ENCODE measurements at regions not wholly inside any gene's neighbourhood (a gene's known extent, or its start where the extent isn't known, plus 50 kb on each side); places are given as distances from the start of the nearest gene placed in this dataset.

- no peaks in the 10 kb centered on the region for H3K27me3 ChIP-seq (ENCODE audit: insufficient read depth, low read length)
- no peak overlapping the region for H2AFZ ChIP-seq (ENCODE audit: low read depth, low read length)
- no peaks in the 10 kb centered on the region for H3K4me1 ChIP-seq (ENCODE audit: insufficient read depth, low read length)
- H3K36me3 ChIP-seq (ENCODE audit: insufficient read depth, low read length), result no peaks in the 10 kb centered on the region
- H3K9me3 ChIP-seq (ENCODE audit: low read length), result no peaks in the 10 kb centered on the region
- no peak overlapping the region for H3K4me3 ChIP-seq (ENCODE audit: low read length)
Measured at GRCh38 chr14:27506272-27506671, 908.4 kb upstream of the NOVA1 start.

GRCh38 chr14:27528328-27528727 is 930.5 kb upstream of the NOVA1 start:
- Histone ChIP-seq H3K4me1 (ENCODE audit: insufficient read depth, low read length) (no peaks in the 10 kb centered on the region), H3K36me3 (ENCODE audit: insufficient read depth, low read length) (no peaks in the 10 kb centered on the region), H2AFZ (ENCODE audit: low read depth, low read length) (no peak overlapping the region), H3K4me3 (ENCODE audit: low read length) (no peak overlapping the region), H3K27me3 (ENCODE audit: insufficient read depth, low read length) (no peaks in the 10 kb centered on the region), H3K9me3 (ENCODE audit: low read length) (no peaks in the 10 kb centered on the region)

GRCh38 chr14:27536748-27537147 is 938.9 kb upstream of the NOVA1 start:
- no peaks in the 10 kb centered on the region for H3K4me1 ChIP-seq (ENCODE audit: insufficient read depth, low read length)
- no peak overlapping the region for H3K4me3 ChIP-seq (ENCODE audit: low read length)
- H3K27me3 ChIP-seq (ENCODE audit: insufficient read depth, low read length), result no peaks in the 10 kb centered on the region

GRCh38 chr14:27546111-27546510 is 948.3 kb upstream of the NOVA1 start:
- H3K4me3 ChIP-seq (ENCODE audit: low read length), result no peak overlapping the region
- no peaks in the 10 kb centered on the region for H3K9me3 ChIP-seq (ENCODE audit: low read length)
- no peaks in the 10 kb centered on the region for H3K36me3 ChIP-seq (ENCODE audit: insufficient read depth, low read length)
- no peak overlapping the region for H2AFZ ChIP-seq (ENCODE audit: low read depth, low read length)
- H3K4me1 ChIP-seq (ENCODE audit: insufficient read depth, low read length), result no peaks in the 10 kb centered on the region
- H3K27me3 ChIP-seq (ENCODE audit: insufficient read depth, low read length), result no peaks in the 10 kb centered on the region

More at GRCh38 chr14:27536748-27537147, 938.9 kb upstream of the NOVA1 start:
- H2AFZ ChIP-seq (ENCODE audit: low read depth, low read length), result no peak overlapping the region
- H3K36me3 ChIP-seq (ENCODE audit: insufficient read depth, low read length), result no peaks in the 10 kb centered on the region
- peaks cover 3% of the 10 kb centered on the region for H3K9me3 ChIP-seq (ENCODE audit: low read length)

GRCh38 chr14:27553790-27554189 is 956.0 kb upstream of the NOVA1 start:
- no peaks in the 10 kb centered on the region for H3K36me3 ChIP-seq (ENCODE audit: insufficient read depth, low read length)
- no peaks in the 10 kb centered on the region for H3K4me1 ChIP-seq (ENCODE audit: insufficient read depth, low read length)
- no peak overlapping the region for H2AFZ ChIP-seq (ENCODE audit: low read depth, low read length)
- H3K9me3 ChIP-seq (ENCODE audit: low read length), result no peaks in the 10 kb centered on the region
- no peaks in the 10 kb centered on the region for H3K27me3 ChIP-seq (ENCODE audit: insufficient read depth, low read length)
- H3K4me3 ChIP-seq (ENCODE audit: low read length), result no peak overlapping the region

GRCh38 chr14:27557445-27557844 is 959.6 kb upstream of the NOVA1 start:
- no peaks in the 10 kb centered on the region for H3K36me3 ChIP-seq (ENCODE audit: insufficient read depth, low read length)
- no peaks in the 10 kb centered on the region for H3K9me3 ChIP-seq (ENCODE audit: low read length)
- no peaks in the 10 kb centered on the region for H3K4me1 ChIP-seq (ENCODE audit: insufficient read depth, low read length)
- no peak overlapping the region for H2AFZ ChIP-seq (ENCODE audit: low read depth, low read length)
- no peak overlapping the region for H3K4me3 ChIP-seq (ENCODE audit: low read length)
- no peaks in the 10 kb centered on the region for H3K27me3 ChIP-seq (ENCODE audit: insufficient read depth, low read length)

GRCh38 chr14:27559848-27560247 is 962.0 kb upstream of the NOVA1 start:
- H3K4me1 ChIP-seq (ENCODE audit: insufficient read depth, low read length), result no peaks in the 10 kb centered on the region
- no peak overlapping the region for H3K4me3 ChIP-seq (ENCODE audit: low read length)
- H3K36me3 ChIP-seq (ENCODE audit: insufficient read depth, low read length), result no peaks in the 10 kb centered on the region
- H2AFZ ChIP-seq (ENCODE audit: low read depth, low read length), result no peak overlapping the region
- H3K27me3 ChIP-seq (ENCODE audit: insufficient read depth, low read length), result no peaks in the 10 kb centered on the region
- no peaks in the 10 kb centered on the region for H3K9me3 ChIP-seq (ENCODE audit: low read length)

GRCh38 chr14:27566843-27567382 is 969.1 kb upstream of the NOVA1 start:
- Histone ChIP-seq H2AFZ (ENCODE audit: low read depth, low read length) (no peak overlapping the region), H3K36me3 (ENCODE audit: insufficient read depth, low read length) (no peaks in the 10 kb centered on the region)

GRCh38 chr14:27573018-27573417 is 975.2 kb upstream of the NOVA1 start:
- no peaks in the 10 kb centered on the region for H3K9me3 ChIP-seq (ENCODE audit: low read length)
- H2AFZ ChIP-seq (ENCODE audit: low read depth, low read length), result no peak overlapping the region
- H3K4me3 ChIP-seq (ENCODE audit: low read length), result no peak overlapping the region
- no peaks in the 10 kb centered on the region for H3K36me3 ChIP-seq (ENCODE audit: insufficient read depth, low read length)
- no peaks in the 10 kb centered on the region for H3K27me3 ChIP-seq (ENCODE audit: insufficient read depth, low read length)
- H3K4me1 ChIP-seq (ENCODE audit: insufficient read depth, low read length), result no peaks in the 10 kb centered on the region

More at GRCh38 chr14:27566843-27567382, 969.1 kb upstream of the NOVA1 start:
- H3K27me3 ChIP-seq (ENCODE audit: insufficient read depth, low read length), result no peaks in the 10 kb centered on the region
- no peaks in the 10 kb centered on the region for H3K4me1 ChIP-seq (ENCODE audit: insufficient read depth, low read length)
- H3K4me3 ChIP-seq (ENCODE audit: low read length), result no peak overlapping the region
- H3K9me3 ChIP-seq (ENCODE audit: low read length), result no peaks in the 10 kb centered on the region

GRCh38 chr14:27587103-27587502 is 989.3 kb upstream of the NOVA1 start:
- Histone ChIP-seq H3K4me3 (ENCODE audit: low read length) (no peak overlapping the region), H3K36me3 (ENCODE audit: insufficient read depth, low read length) (no peaks in the 10 kb centered on the region), H3K9me3 (ENCODE audit: low read length) (no peaks in the 10 kb centered on the region), H3K27me3 (ENCODE audit: insufficient read depth, low read length) (no peaks in the 10 kb centered on the region), H2AFZ (ENCODE audit: low read depth, low read length) (no peak overlapping the region), H3K4me1 (ENCODE audit: insufficient read depth, low read length) (no peaks in the 10 kb centered on the region)

- H3K4me3 ChIP-seq (ENCODE audit: low read length), result no peak overlapping the region
- H2AFZ ChIP-seq (ENCODE audit: low read depth, low read length), result no peak overlapping the region
- H3K4me1 ChIP-seq (ENCODE audit: insufficient read depth, low read length), result no peaks in the 10 kb centered on the region
- no peaks in the 10 kb centered on the region for H3K36me3 ChIP-seq (ENCODE audit: insufficient read depth, low read length)
- no peaks in the 10 kb centered on the region for H3K9me3 ChIP-seq (ENCODE audit: low read length)
- H3K27me3 ChIP-seq (ENCODE audit: insufficient read depth, low read length), result no peaks in the 10 kb centered on the region
Measured at GRCh38 chr14:27605282-27605681, 1007.4 kb upstream of the NOVA1 start.

GRCh38 chr14:27608377-27608776 is 1010.5 kb upstream of the NOVA1 start:
- H3K9me3 ChIP-seq (ENCODE audit: low read length), result no peaks in the 10 kb centered on the region
- no peak overlapping the region for H3K4me3 ChIP-seq (ENCODE audit: low read length)
- H3K4me1 ChIP-seq (ENCODE audit: insufficient read depth, low read length), result no peaks in the 10 kb centered on the region
- H3K27me3 ChIP-seq (ENCODE audit: insufficient read depth, low read length), result no peaks in the 10 kb centered on the region
- H3K36me3 ChIP-seq (ENCODE audit: insufficient read depth, low read length), result no peaks in the 10 kb centered on the region
- no peak overlapping the region for H2AFZ ChIP-seq (ENCODE audit: low read depth, low read length)

GRCh38 chr14:27612121-27612520 is 1014.3 kb upstream of the NOVA1 start:
- H3K27me3 ChIP-seq (ENCODE audit: insufficient read depth, low read length), result no peaks in the 10 kb centered on the region
- H2AFZ ChIP-seq (ENCODE audit: low read depth, low read length), result no peak overlapping the region
- H3K9me3 ChIP-seq (ENCODE audit: low read length), result no peaks in the 10 kb centered on the region
- H3K4me3 ChIP-seq (ENCODE audit: low read length), result no peak overlapping the region
- peaks cover 6% of the 10 kb centered on the region for H3K4me1 ChIP-seq (ENCODE audit: insufficient read depth, low read length)
- H3K36me3 ChIP-seq (ENCODE audit: insufficient read depth, low read length), result no peaks in the 10 kb centered on the region

- H3K4me1 ChIP-seq (ENCODE audit: insufficient read depth, low read length), result peaks cover 6% of the 10 kb centered on the region
- no peaks in the 10 kb centered on the region for H3K27me3 ChIP-seq (ENCODE audit: insufficient read depth, low read length)
- H3K4me3 ChIP-seq (ENCODE audit: low read length), result no peak overlapping the region
- H3K9me3 ChIP-seq (ENCODE audit: low read length), result no peaks in the 10 kb centered on the region
- H2AFZ ChIP-seq (ENCODE audit: low read depth, low read length), result no peak overlapping the region
- no peaks in the 10 kb centered on the region for H3K36me3 ChIP-seq (ENCODE audit: insufficient read depth, low read length)
Measured at GRCh38 chr14:27613102-27613501, 1015.3 kb upstream of the NOVA1 start.
